NCI-H146 treated with DMSO at 0.1 percent for 48 hours (cell line): ENCODE measurements at regions not wholly inside any gene's neighbourhood (a gene's known extent, or its start where the extent isn't known, plus 50 kb on each side); places are given as distances from the start of the nearest gene placed in this dataset.

Source experiments
- DNase-seq: peaks from one replicate; lab custom pipeline; 2025; ENCODE audit not compliant: unreplicated experiment; lab: John Stamatoyannopoulos, UW

DNA sequence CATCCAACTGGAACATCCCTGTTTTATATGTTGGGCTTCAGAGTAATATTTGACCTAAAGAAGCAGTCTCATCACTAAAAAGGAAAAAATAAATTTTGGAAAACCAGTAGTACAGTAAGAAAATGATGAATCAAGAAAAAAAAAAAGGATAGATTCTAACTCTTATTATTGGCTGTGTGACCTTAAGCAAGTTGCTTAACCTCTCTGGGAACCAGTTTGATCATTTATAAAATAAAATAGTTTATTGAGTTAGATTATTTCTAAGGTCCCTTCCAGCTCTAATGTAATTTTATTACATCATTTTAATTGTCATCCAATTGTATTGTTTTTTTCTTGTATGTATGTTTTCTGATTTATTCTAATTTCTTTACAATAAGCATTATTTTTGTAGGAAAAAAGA is 127.0 kb downstream of the PRELID2 start:
- no peak for DNase-seq

DNA sequence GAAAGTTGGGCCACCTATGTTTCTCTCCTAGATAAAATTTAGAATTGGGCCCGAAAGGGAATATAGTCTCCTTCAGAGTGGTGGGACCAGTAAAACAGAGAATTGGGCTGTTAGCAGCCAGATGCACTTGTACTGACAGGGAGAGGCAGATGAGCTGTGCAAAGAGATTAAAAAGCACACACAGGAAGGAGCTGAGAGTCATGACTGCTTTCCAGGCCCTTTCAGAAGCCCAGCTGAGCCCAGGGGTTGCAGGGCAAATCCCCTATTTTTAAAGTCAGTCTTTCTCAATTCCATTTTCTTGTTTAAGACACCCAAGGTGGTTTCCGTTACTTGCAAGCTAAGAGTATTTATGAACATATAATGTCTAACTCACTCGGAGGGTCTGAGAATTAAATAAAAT is 130.4 kb downstream of the PRELID2 start:
- DNase-seq = no peak

DNA sequence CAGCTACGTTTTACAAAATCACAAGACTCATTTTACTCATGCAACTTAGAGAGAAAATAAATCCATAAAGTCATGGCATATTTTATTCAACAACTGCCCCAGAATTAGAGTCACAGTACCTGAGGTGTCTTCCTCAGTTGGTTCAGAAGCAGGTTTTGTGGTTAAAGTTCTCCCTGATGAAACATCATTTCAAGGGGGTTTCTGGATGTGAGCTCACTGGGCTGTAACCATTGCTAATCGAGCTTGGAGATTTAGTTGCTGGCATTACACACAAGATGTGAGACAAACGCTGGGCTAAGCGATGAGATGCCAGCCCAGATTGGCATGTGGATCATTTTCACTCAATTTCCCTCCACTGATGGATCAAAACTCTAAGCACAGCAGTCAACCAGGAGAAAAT is 131.3 kb downstream of the PRELID2 start:
- DNase-seq = no peak

DNA sequence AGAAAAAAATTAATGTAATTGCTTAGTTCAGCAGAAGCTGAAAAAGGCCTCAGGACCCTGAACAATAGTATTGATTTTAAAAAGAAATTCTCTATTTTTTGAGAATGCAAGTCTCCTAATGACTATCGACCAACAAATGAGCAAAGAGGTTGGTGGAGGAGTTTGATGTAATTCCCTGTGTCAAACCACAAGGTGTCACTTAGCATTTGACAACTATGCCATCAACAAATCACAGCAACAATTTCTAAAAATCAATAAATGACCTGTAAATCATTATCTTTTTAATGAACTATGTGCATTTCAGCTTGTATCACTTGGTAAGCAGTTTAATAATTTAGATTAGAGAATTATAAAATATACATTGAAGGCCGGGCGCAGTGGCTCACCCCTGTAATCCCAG is 133.7 kb downstream of the PRELID2 start:
- no peak for DNase-seq

DNA sequence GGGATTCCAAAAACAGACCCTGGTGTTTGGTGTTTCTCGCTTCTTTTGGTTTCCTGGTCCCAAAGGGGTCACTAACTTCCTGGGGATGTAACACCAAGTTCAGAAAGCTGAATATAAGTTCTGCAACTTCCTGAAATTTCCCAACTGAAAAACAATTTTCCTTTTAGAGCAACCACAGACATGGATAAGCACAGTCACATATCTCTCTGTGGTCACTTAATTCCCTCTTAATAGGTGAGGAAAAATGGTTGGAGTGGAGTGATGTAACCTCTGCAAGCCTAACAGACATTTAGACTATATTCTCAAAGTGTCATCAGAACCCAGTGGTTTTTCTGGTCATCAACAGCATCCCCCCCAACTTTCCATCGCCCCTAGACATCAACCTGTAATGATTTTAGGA is 135.3 kb downstream of the PRELID2 start:
- no peak for DNase-seq

DNA sequence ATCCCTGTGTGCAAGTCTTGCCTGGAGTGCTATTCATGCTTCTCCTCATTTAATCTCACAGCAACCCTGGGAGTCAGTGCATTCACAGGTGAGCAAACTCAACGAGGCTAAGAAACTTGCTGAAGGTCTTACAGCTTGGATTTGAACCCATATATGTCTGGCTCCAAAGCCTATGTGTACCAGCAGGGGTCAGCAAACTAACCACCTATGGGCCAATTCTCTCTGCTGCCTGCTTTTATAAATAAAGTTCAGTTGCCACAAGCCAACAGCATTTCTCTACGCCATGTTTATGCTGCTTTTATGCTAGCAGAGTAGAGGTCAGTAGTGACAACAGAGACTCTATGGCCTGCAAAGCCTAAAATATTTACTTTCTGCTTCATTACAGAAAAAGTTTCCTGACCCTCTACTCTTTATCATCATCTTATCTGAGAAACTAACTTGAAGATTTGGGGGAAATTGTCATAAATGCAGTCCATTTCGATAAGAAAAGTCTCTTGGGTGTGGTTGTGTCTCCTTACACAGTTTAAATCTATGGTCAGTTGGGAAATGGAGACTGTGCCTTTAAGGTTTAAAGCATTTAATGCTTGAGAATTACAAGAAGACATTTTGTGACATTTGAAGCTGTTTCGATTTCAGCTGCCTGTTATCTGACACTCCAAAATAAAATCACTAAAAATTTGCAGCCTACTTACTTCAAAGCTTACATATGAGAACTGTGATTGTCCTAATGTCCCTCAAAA is 137.7 kb downstream of the PRELID2 start:
- DNase-seq = no peak

DNA sequence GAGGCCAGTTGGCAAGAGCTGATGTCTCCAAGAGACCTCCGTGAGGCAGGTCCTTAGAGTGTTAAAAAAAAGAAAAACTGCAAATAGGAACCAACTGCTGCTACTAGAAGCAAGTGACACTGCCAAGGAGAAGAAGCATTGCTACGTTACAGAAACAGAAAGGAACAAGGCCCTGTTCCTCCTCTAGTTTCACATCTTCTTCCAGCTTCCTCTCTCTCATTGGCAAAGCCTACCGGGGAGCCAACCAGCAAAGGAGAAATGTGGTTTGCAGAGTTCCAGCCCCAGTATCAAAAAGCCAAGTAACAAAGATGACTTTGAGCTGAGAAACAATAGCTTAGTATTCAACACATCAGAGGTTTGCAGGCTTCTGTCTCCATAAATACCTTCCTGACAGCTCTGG is 145.9 kb downstream of the PRELID2 start:
- no peak for DNase-seq

DNA sequence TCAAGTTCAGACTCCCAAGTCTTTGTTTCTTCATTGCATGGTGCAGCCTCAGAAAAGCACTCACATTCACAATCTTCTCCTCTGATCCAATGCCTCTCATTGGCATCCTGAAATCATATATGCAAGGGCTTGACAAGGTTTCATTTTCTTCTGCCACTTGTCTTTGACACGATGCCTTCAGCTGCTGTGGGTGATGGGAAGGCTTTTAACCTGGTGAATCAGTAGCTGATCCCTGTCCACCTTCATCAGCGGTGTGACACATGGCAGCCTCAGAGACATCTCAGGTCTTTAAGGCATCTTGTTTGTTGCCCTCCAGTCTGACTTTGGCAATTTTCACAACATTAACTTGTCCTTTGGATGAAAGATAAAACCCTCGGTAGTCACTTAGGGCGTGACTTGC is 147.2 kb downstream of the PRELID2 start:
- DNase-seq = no peak

DNA sequence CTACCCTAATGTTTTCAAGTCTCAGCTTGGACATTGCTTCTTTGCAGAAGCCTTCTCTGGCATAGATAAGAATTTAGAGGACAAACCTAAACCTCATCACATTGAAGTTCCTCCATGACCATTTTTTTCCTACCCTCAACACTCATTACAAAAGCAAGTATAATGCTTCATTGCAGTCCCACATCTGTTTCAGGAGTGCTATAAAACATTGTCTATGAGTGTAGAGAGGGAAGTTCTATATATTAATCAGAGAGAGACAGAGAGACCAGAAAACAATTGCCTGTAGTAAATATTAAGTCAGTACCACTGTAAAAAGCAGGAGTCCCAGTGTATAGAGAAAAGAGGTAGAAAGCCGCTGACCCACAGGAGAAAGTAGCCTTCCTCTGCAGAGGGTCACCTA is 149.7 kb downstream of the PRELID2 start:
- DNase-seq = no peak

DNA sequence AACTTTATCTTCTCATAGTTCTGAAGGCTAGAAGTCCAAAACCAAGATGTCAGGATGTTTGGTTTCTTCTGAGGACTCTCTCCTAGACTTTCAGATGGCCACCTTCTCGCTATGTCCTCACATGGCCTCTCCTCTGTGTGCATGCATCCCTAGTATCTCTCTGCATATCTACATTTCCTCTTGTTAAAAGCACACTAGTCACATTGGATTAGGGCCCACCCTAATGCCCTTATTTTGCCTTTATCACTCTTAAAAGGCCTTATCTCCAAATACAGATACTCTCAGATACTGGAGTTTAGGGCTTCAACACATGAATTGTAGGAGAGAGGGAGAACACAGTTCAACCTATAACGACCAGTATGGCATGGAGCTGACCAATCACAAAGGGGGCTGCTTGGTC is 151.7 kb downstream of the PRELID2 start:
- no peak for DNase-seq

DNA sequence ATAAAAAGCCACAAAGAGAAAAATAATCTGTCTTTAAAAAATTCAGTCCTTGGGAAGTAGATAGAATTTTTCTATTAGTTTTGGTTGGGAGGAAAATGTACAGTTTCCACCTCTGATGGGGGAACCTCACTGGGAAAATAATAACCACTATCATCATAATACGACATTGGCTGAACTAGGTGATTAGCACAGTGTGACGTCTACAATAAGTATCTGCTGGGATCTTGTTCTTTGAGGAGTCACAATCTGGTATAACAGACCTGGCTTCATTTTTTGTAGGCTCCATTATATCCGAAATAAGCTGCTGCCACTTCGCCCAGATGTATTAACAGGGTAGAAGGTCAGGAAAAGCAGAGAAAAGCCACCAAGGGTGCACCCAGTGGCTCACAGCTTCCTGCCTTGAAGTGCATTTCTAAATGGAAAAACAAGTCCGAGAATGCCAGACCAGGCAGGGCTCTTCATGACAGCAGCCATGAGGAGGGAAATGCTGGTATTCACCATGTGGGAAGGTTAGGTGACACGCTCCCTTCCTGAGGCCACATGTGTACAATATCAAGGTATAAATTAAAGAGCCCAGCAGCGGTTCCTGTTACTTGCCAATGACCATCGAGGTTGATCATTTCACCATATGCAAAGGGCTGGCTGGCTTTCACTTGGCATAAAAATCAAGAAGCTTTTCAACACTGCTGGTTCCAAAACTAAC is 152.8 kb downstream of the PRELID2 start:
- DNase-seq = no peak

DNA sequence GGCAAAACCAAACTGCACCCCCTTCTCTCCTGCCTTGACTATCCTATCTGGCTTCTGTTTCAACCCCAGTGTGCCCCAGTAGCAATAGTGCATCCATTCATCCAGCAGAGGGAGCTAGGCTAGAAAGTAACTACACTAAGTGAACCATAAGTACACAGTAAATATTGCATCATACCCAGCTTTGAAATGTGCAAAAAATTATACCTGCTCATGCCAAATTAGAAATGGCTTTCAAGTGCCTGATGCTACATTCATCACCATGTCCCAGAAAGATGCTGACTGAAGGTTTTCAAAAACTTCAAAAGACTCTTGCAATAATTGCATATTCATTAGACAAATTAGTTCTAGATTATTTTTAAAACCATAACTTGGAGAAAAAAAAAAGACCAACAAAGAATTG is 153.5 kb downstream of the PRELID2 start:
- DNase-seq = no peak

DNA sequence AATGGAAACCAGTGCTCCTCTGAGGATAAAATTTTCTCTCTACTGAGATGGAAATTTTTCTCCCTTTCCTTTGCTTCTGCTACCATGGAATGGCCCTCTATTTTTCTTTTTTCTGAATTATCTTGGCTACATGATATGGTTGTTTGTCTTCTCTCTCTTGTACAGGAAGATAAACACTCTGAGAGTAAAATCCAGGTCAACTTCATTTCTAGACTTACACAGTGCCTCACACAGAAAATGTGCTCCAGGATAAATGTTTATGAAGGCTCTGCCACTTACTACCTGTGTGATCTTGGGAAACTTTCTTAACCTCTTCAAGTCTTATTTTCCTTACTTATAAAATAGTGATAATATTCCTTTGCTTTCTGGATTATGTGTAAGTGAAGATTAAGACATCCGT is 153.9 kb downstream of the PRELID2 start:
- DNase-seq = no peak

DNA sequence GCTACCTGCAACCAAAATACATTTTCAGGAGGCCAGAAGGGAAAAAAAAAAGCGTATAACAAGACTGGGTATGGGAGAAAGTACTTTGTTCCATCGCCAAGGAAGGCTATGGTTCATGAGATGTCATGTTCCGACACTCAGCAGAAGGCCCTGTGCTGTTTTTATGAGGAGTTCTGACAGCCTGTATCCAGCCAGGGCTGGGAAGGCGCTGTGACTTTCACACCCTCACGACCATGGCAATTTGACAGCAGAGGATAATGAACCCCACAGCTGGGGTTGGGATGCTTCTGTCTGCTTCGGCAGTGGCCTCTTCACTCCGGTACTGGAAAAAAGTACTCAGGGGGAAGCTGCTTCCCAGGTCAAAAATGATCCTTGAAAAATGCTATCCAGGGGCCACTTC is 154.4 kb downstream of the PRELID2 start:
- DNase-seq = no peak

DNA sequence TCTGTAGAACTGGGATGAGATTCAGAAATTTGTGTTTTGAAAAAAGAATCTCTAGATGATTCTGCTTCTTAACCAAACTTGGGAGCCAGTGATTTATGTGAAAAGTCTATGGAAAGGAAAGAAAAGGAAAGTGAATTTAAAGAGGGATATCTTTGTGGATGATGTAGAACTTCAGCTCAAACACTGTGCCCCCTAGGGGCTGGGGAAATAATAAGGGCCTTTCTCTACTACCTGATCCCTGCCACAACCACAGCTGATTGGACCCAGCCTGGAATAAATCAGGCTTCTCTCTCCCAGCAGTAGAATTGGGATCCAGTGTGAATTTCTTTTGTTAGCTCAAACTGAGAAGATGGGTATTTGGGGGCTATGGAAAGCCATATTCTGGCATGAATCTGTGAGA is 155.0 kb downstream of the PRELID2 start:
- no peak for DNase-seq

DNA sequence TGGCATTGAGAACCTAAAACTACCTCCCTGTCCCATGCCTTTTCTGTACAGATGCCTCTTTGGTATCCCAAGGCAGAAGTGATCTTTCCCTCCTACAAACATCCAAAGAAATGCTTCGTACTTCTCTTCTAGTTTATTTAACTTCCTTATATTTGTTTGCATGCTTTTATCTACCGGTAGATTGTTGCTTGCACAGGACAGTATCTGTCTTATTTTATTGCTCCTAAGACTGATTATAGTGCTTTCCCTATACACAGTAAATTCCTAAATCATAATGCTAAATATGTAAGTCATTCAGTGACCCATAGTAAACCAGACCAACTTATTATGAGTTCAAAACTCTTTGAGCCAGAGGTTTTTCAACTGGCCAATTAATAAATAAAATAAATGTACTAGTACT is 156.9 kb downstream of the PRELID2 start:
- no peak for DNase-seq

DNA sequence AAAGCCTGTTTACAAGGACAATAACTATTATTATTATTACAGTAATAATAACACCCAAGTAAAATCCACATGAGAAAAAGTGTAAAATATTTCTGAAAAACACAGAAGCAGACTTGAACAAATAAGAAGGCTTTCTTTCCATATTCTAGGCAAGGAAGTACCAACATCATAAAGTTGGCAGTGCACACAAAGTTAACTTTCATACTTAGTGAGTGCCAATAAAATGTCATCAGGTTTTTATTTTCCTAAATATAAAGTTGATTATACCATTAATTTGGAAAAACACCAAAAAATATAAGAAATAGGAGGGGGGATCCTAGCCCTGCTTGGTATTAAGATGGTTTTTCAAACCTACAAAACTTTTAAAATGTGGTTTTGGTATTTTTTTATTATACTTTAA is 161.4 kb downstream of the PRELID2 start:
- DNase-seq = no peak

DNA sequence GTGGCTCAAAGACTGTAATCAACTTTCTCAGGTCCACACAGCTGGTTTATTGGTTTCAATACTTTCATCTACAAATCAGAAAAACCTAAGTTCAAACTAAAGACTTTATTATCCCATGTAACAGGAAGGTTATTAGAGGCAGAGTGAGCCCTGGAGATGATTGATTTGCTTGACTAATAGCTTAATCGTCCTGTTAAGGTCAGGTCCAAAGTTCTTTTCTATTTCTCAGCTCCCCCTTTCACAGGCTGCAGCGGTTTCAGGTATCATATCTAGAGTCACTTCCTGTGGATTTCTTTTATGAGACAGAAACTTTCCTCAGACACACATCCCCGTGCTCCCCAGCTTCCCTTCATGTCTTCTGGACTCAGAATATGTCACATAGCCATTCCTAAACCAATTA is 166.4 kb downstream of the PRELID2 start:
- DNase-seq = no peak

DNA sequence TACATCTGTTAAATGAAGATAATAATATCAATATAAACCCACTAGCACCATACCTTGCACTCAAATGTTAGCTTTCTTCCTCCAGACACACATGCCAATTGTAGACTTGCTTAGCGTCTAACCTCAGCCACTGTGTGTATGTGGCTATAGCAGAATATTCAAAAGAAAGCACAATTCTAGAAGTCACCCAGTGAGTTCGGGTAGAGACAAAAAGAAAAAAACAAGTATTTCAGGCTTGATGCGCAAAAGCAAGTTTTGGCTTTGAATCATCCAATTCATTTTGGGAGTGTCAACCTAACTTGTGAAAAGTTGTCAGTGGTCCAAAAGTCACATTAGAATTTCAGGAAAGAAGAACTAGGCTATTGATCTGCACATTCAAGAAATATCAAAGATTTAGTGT is 167.4 kb downstream of the PRELID2 start:
- no peak for DNase-seq

DNA sequence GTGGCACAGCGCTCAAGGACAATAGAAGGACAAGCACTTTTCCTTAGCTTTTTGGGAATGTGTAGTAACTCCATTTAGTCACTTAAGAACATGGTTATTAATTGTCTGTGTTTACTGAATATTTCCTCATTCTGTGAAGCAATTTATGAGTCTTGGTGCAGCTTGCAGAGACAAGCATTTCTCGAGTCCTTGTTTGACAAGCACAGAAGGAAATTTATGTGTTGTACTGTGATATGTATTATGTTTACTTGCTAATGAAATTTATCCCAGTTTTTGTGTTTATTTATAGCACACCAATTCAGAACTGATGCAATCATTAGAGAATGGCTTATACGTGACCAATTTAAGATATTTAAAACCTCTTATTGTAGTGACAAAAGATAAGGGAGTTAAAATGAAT is 168.6 kb downstream of the PRELID2 start:
- DNase-seq = no peak

DNA sequence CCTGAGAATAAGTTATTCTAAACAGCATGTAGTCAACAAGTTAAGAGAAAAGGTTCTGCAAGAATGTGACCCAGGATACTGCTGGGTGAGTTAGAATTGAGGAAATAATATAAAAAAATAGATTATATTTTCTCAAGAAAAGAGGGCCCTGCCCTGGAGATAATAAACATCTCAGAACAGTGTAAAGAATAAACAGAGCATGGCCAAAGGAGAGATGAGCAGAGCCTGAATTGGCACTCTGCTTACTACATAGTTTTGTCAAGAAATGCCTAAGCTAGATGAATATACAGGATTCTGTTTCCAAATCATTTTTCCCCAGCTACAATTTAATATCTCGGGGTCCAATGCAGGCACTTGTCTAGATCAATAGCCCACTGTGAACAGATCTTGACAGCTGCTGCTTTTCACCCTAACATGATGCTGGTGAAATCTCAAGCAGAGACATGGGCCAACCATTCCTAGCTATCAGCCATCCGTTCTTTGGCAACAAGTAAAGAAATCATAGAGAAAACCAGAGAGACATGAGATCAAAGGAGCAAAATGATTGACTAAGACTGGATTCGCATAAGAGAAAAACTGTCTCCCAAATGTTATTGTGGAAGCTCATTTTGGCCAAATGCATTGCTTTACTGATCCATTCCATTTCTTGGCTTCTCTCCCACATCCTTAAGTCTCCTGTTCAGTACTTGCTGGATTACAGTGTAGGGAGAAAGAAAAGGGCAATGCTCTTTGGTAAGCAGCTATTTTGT is 173.2 kb downstream of the PRELID2 start:
- no peak for DNase-seq
